Common myeloid progenitor, CD34-positive (primary cell): ENCODE measurements at regions not wholly inside any gene's neighbourhood (a gene's known extent, or its start where the extent isn't known, plus 50 kb on each side); places are given as distances from the start of the nearest gene placed in this dataset.
"Not testable (repeated sequence)": the region's sequence is repeated elsewhere in the genome, so short reads cannot be mapped to it uniquely, and the experiment has no call there.

Experiments
- CTCF ChIA-PET: fragments of 350-600 bp; sonication (Branson Sonifier 250); formaldehyde crosslinking; loops from one replicate; lab custom pipeline; 2021; ENCODE audit warnings: antibody characterized with exemption; lab: Charles Lee
- POLR2A ChIA-PET: fragments of 350-600 bp; sonication (Branson Sonifier 250); formaldehyde crosslinking; loops from one replicate; lab custom pipeline; 2021; ENCODE audit warnings: antibody characterized with exemption; lab: Charles Lee
- DNase-seq, 3 donors: peaks; one replicate each; pipeline versions ENCODE4 v3.0.0 to v3.0.0-alpha.2; 2013
- H3K27ac ChIP-seq, 2 experiments: 1 replicate in 1 of 2; 2 replicates in 1 of 2; pipeline ENCODE4 v1.7.0; 2013; ENCODE audit warnings: inconsistent platforms in 2 of 2, low read length in 2 of 2, mild to moderate bottlenecking in 2 of 2, low read depth in 1 of 2, moderate library complexity in 1 of 2; ENCODE audit not compliant: severe bottlenecking in 2 of 2, insufficient read depth in 1 of 2, poor library complexity in 1 of 2
- H3K27me3 ChIP-seq, 5 experiments: replicated peaks in 2 of 5; 1 replicate in 3 of 5; 2 replicates in 2 of 5; pipeline versions ENCODE4 v1.6.1 to v1.7.0; 2013; ENCODE audit warnings: low read length in 4 of 5, mild to moderate bottlenecking in 2 of 5, moderate library complexity in 2 of 5, inconsistent platforms in 1 of 5; ENCODE audit not compliant: insufficient read depth in 5 of 5, control insufficient read depth in 4 of 5
- H3K36me3 ChIP-seq, 4 experiments: 1 replicate in 2 of 4; 2 replicates in 2 of 4; pipeline versions ENCODE4 v1.6.1 to v1.7.0; 2013; ENCODE audit warnings: low read length in 3 of 4, control low read depth in 1 of 4, mild to moderate bottlenecking in 1 of 4; ENCODE audit not compliant: control insufficient read depth in 4 of 4, insufficient read depth in 4 of 4
- H3K4me1 ChIP-seq, 4 experiments: 1 replicate in 3 of 4; 2 replicates in 1 of 4; pipeline versions ENCODE4 v1.6.1 to v1.7.1; 2013; ENCODE audit warnings: low read length in 3 of 4, mild to moderate bottlenecking in 3 of 4, control low read depth in 1 of 4, inconsistent platforms in 1 of 4, moderate library complexity in 1 of 4; ENCODE audit not compliant: control insufficient read depth in 4 of 4, insufficient read depth in 4 of 4; ENCODE audit errors: control extremely low read depth in 1 of 4
- H3K4me3 ChIP-seq, 7 experiments: 1 replicate in 4 of 7; 2 replicates in 3 of 7; pipeline versions ENCODE4 v1.5.1 to v1.7.0; 2013; ENCODE audit warnings: mild to moderate bottlenecking in 7 of 7, low read length in 6 of 7, moderate library complexity in 6 of 7, inconsistent platforms in 2 of 7, low read depth in 2 of 7, control low read depth in 1 of 7; ENCODE audit not compliant: insufficient read depth in 4 of 7, control insufficient read depth in 1 of 7; ENCODE audit errors: extremely low read depth in 1 of 7
- H3K9me3 ChIP-seq, 5 experiments: 1 replicate in 4 of 5; 2 replicates in 1 of 5; pipeline versions ENCODE4 v1.6.1 to v1.7.1; 2013; ENCODE audit warnings: low read length in 4 of 5, mild to moderate bottlenecking in 2 of 5, inconsistent platforms in 1 of 5, low read depth in 1 of 5, moderate library complexity in 1 of 5; ENCODE audit not compliant: control insufficient read depth in 4 of 5, insufficient read depth in 2 of 5; ENCODE audit errors: control extremely low read depth in 1 of 5
- WGBS: methylation state at CpG from one replicate; pipeline ENCODE4 v1.1.5; 2013; ENCODE audit not compliant: insufficient coverage; 5-methylcytosine and 5-hydroxymethylcytosine counted together

DNA sequence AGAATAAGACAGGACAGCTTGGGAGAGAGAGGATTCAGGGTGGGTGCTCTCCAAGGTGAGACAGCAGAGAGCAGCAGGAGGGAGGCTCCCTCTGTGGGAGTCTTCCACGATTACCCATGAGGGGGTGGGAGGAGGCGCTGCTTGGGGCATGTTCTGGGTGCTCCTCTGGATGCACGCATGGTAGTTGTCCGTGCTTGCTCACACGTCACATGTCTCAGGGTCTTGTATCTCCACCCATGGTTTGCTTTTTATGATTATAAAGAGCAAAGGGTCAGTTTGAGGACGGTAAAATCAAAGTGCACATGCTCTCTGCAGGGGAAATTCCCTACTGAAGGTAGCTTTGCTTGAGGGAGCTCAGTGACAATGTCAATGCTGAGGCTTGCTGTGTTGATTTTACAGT lies 338.4 kb downstream of the THBS2 start:
- CTCF ChIA-PET: no interaction called here
- Histone ChIP-seq H3K9me3 (peaks cover 0 to under 1% (median 0%) of the 10 kb centered on the region in 5 experiments), H3K27ac (no peak overlapping the region), H3K4me1 (no peaks in the 10 kb centered on the region), H3K36me3 (no peaks in the 10 kb centered on the region), H3K27me3 (no peaks in the 10 kb centered on the region), H3K4me3 (no peak overlapping the region)
- 98% methylated on average over 5 of the region's 6 CpGs for WGBS
- DNase-seq: no peak
- POLR2A ChIA-PET: no interaction called here

GRCh38 chr6:168913866-168914469 lies 339.7 kb downstream of the THBS2 start:
- no peak for DNase-seq
- H3K4me3 ChIP-seq: no peak overlapping the region
- ChIA-PET CTCF (no interaction called here), POLR2A (interaction anchor here (0.6 kb wide), 2 partner anchors 324 to 375 kb away, joined by 3 to 4 read pairs; no protein-coding TSS in a partner anchor)
- H3K36me3 ChIP-seq: no peaks in the 10 kb centered on the region
- H3K27ac ChIP-seq: no peak overlapping the region
- peaks cover 0 to 4% (median 0%) of the 10 kb centered on the region in 5 experiments for H3K9me3 ChIP-seq
- 98% methylated on average over 10 of the region's 12 CpGs for WGBS
- no peaks in the 10 kb centered on the region for H3K4me1 ChIP-seq
- H3K27me3 ChIP-seq: no peaks in the 10 kb centered on the region

DNA sequence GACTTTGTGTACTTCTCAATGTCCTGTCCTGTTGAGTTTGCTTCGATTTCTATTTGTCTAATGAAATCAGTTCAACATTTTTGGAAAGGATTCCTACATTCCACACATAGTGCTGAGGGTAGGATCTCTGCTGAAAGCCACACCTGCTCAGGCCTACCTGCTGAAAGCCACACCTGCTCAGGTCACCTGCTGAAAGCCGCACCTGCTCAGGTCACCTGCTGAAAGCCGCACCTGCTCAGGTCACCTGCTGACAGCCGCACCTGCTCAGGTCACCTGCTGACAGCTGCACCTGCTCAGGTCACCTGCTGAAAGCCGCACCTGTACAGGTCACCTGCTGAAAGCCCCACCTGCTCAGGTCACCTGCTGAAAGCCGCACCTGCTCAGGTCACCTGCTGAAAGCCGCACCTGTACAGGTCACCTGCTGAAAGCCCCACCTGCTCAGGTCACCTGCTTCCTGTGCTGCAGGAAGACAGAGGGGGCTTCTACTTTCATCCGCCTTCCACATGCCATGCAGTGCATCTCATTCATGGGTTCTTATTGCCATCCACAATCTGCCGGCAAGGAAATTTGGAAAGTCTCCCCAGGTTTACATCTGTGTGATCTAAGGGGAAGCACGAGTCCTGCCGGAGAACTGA lies 340.3 kb downstream of the THBS2 start:
- CTCF ChIA-PET, H3K36me3 ChIP-seq, H3K4me1 ChIP-seq, H3K4me3 ChIP-seq, H3K27ac ChIP-seq, H3K27me3 ChIP-seq, DNase-seq, H3K9me3 ChIP-seq: not testable (repeated sequence)
- POLR2A ChIA-PET: interaction anchor here (0.6 kb wide), 1 partner anchor 324 kb away, joined by 3 read pairs; no protein-coding TSS in a partner anchor
- WGBS: 90% methylated on average over 5 of the region's 11 CpGs

- POLR2A ChIA-PET: no interaction called here
- no peak for DNase-seq
- 100% methylated on average over 6 of the region's 10 CpGs for WGBS
Observed at GRCh38 chr6:168909288-168909687, 344.4 kb downstream of the THBS2 start.

DNA sequence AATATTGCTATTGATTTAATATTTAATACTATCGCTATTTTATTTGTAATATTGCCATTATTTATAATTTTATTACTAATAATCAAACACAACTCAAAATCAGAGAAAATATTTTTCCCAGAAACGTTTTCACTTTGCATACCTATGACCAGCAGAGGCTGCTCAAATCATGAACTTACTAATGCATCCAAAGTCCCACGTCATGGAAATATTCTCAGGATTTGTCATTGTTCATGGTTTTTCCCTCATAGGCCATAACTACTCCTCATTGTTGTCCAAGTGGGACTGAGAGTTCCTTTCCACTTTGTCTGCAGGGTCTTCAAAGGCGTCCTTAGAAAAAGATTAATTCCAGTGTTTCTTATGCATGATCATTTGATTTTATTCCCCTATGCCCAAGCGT lies 344.8 kb downstream of the THBS2 start:
- Histone ChIP-seq H3K9me3 (peaks cover 0 to 10% (median 2%) of the 10 kb centered on the region in 5 experiments), H3K27me3 (no peaks in the 10 kb centered on the region), H3K4me3 (no peak overlapping the region), H3K36me3 (no peaks in the 10 kb centered on the region), H3K4me1 (no peaks in the 10 kb centered on the region), H3K27ac (no peak overlapping the region)
- DNase-seq: no peak
- ChIA-PET POLR2A (no interaction called here), CTCF (no interaction called here)
- 85% methylated on average over 2 of the region's 5 CpGs for WGBS

More at GRCh38 chr6:168909288-168909687, 344.4 kb downstream of the THBS2 start:
- no peaks in the 10 kb centered on the region for H3K4me1 ChIP-seq
- CTCF ChIA-PET: no interaction called here
- no peaks in the 10 kb centered on the region for H3K36me3 ChIP-seq
- no peak overlapping the region for H3K4me3 ChIP-seq
- peaks cover 0 to 10% (median 2%) of the 10 kb centered on the region in 5 experiments for H3K9me3 ChIP-seq
- H3K27ac ChIP-seq: no peak overlapping the region
- no peaks in the 10 kb centered on the region for H3K27me3 ChIP-seq

DNA sequence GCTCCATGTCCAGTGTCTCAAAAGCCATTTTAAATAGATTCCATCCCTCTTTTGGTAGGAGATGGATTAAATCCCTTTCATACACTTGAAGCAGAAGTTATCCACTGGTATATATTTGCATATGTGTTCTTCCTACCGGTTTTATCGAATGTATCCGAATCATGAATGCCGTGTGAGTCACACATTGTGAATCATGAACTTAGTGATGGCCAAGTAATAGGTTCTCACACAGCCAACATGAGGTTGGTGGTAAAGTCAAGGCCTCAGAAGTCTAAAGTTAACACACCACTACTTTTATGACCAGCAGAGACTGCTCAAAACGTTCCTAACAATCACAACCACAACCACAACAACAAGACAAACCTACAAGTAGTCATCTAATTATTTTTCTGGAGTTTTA lies 345.5 kb downstream of the THBS2 start:
- ChIA-PET CTCF (interaction anchor here (0.9 kb wide), 1 partner anchor 14 kb away, joined by 3 read pairs; no protein-coding TSS in a partner anchor), POLR2A (no interaction called here)
- H3K4me1 ChIP-seq: no peaks in the 10 kb centered on the region
- H3K36me3 ChIP-seq: no peaks in the 10 kb centered on the region
- DNase-seq: no peak
- 84% methylated on average over 5 of the region's 5 CpGs for WGBS
- H3K9me3 ChIP-seq: peaks cover 0 to 10% (median 2%) of the 10 kb centered on the region in 5 experiments
- H3K27me3 ChIP-seq: no peaks in the 10 kb centered on the region
- H3K27ac ChIP-seq: no peak overlapping the region
- H3K4me3 ChIP-seq: no peak overlapping the region

DNA sequence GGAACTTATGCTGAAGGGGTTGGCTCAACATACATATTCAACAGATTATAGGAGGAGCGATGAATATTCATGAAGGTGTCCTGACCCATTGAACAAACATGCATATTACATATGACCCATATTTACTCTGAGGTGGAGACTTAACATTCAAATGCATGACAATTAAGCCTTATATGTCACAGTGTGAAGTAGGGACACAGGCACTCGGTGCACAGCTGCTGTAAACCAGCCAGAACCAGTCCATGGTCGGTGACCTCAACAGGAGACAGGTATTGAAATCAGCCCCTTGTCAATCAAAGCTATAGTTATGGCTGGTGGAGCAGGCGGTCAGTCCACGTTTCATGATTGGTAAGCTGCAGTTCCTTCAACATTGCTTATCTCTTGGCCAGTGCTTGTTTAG lies 347.3 kb downstream of the THBS2 start:
- Histone ChIP-seq H3K4me1 (no peaks in the 10 kb centered on the region), H3K9me3 (peaks cover 0 to 10% (median 2%) of the 10 kb centered on the region in 5 experiments), H3K36me3 (no peaks in the 10 kb centered on the region), H3K4me3 (no peak overlapping the region), H3K27ac (no peak overlapping the region), H3K27me3 (no peaks in the 10 kb centered on the region)
- no peak for DNase-seq
- CTCF ChIA-PET: interaction anchor here (0.6 to 0.7 kb wide), 2 partner anchors 12 to 259 kb away, joined by 3 to 4 read pairs; no protein-coding TSS in a partner anchor
- WGBS: 93% methylated on average over 4 of the region's 5 CpGs
- POLR2A ChIA-PET: no interaction called here
